GM13977 (cell line): ENCODE measurements at regions not wholly inside any gene's neighbourhood (a gene's known extent, or its start where the extent isn't known, plus 50 kb on each side); places are given as distances from the start of the nearest gene placed in this dataset.
A peak's percentile ranks its signal among the peaks of the same experiment; 100 is the strongest.

Experiments
- DNase-seq: peaks from one replicate; pipeline ENCODE4 v3.0.0; 2012; ENCODE audit warnings: low spot score
- in situ Hi-C: fragments of 300-500 bp; cut with MboI; formaldehyde crosslinking; loops from one replicate; pipeline ENCODE4 v1.12.0; 2022; ENCODE audit warnings: low sequenced_read_pairs, low pct_unique_long_range_greater_than_20kb, mixed read lengths, inconsistent platforms; ENCODE audit not compliant: unreplicated experiment
- TF ChIP-seq, protein P1 (sequence below): IDR thresholded peaks from 2 replicates; pipeline ENCODE4 v1.5.1; 2012; ENCODE audit warnings: mild to moderate bottlenecking, control low read depth; ENCODE audit not compliant: insufficient read depth; ENCODE audit errors: extremely low read depth, missing control alignments

DNA sequence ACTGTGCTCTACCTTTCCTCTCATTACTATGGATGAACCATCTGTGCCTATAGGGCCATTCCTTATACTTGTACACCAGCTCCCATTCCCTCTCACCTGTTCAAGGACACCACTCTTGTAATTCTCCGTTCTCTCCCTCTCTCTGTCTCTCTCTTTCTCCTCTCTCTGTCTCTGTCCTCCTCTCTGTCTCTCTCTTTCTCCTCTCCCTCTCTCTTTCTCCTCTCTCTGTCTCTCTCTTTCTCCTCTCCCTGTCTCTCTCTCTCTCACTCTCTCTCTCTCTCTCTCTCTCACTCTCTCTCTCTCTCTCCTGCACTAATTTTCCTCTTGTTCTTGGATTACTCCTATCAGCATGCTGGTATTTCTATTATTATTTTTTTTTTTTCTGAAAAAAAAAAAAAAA, 78.9 kb upstream of the RMDN2 start:
- in situ Hi-C loops, result no loop called here

DNA sequence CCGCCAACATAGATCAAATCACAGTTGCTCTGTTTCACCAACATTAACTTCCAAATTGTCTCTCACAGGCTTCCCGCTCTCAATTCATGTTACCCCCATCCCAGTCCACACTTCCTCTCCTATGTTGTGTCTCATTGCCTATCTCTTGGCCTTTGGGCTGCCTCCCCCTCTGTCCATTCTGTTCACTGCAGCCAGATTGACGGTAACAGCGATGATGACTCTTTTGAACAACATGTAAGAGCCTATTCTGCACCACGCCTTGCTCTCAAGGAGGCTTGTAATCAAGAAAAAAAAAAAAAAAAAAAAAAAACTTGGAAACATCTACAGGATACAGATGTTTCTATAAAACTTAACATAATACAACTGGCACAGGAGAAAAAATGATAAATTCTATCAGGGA, 77.3 kb upstream of the RMDN2 start:
- TF ChIP-seq, protein P1, sequence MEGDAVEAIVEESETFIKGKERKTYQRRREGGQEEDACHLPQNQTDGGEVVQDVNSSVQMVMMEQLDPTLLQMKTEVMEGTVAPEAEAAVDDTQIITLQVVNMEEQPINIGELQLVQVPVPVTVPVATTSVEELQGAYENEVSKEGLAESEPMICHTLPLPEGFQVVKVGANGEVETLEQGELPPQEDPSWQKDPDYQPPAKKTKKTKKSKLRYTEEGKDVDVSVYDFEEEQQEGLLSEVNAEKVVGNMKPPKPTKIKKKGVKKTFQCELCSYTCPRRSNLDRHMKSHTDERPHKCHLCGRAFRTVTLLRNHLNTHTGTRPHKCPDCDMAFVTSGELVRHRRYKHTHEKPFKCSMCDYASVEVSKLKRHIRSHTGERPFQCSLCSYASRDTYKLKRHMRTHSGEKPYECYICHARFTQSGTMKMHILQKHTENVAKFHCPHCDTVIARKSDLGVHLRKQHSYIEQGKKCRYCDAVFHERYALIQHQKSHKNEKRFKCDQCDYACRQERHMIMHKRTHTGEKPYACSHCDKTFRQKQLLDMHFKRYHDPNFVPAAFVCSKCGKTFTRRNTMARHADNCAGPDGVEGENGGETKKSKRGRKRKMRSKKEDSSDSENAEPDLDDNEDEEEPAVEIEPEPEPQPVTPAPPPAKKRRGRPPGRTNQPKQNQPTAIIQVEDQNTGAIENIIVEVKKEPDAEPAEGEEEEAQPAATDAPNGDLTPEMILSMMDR, result no peak
- in situ Hi-C loops, result no loop called here
- no peak for DNase-seq

More for the DNA sequence above, 78.9 kb upstream of the RMDN2 start:
- DNase-seq, result no peak
- TF ChIP-seq, protein P1, result no peak

DNA sequence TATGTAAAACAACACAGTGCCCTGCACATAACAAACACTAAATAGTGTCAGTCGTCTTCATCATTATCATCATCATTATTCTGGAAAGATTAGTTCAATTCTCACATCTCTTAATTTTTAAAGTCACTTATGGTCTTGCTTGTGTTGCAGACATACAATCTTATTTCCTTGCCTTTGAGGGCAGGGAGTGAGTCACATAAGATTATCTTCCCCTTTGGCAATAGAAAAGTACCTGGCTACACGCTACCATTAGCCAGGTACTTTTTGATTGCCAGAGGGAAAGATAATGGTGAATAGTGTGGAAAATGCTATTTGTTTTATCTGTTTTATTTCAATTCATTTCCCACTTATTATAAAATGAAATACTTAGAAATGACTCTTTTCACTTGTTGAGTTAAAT, 76.6 kb upstream of the RMDN2 start:
- DNase-seq, result no peak
- TF ChIP-seq, protein P1, result no peak
- in situ Hi-C loops, result no loop called here

DNA sequence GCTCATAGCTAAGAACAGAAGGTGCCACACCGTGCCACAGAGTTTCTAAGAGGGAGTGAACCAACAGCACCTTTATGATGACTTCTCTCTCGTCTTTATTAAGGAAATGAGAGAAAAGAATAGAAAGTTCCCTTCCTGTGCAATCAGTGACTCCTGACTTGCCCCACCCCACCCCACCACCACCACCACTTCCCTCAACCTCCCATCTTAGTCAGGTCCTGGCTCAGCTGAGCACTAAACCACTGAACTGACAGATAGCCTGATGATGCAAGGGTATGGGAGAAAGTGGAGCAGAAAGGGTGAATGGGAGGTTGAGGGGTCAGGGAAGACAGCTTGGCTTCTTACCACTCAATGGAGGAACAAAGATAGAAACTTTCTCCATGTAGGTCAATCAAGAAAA, 75.2 kb upstream of the RMDN2 start:
- no peak for DNase-seq
- TF ChIP-seq, protein P1, result no peak
- in situ Hi-C loops, result no loop called here

DNA sequence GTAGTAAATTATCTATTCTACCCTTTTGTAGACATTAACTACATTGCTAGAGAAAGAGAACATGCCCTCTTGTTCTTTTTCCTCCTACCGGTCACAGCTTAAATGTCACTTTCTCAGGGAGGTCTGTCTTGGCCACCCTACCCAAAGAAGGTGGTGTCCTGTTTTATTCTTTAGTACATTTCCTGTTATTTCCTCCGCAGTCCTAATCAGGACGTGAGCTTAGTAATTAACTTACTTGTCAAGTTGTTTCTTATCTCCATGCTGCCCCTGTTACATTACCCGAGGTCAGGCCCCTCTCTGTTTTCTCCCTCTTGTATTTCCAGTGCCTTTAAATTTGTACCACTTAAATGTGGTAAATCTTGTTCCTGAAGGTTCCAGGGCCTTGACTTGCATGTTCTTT, 73.7 kb upstream of the RMDN2 start:
- in situ Hi-C loops, result no loop called here
- TF ChIP-seq, protein P1, result no peak
- DNase-seq, result no peak

DNA sequence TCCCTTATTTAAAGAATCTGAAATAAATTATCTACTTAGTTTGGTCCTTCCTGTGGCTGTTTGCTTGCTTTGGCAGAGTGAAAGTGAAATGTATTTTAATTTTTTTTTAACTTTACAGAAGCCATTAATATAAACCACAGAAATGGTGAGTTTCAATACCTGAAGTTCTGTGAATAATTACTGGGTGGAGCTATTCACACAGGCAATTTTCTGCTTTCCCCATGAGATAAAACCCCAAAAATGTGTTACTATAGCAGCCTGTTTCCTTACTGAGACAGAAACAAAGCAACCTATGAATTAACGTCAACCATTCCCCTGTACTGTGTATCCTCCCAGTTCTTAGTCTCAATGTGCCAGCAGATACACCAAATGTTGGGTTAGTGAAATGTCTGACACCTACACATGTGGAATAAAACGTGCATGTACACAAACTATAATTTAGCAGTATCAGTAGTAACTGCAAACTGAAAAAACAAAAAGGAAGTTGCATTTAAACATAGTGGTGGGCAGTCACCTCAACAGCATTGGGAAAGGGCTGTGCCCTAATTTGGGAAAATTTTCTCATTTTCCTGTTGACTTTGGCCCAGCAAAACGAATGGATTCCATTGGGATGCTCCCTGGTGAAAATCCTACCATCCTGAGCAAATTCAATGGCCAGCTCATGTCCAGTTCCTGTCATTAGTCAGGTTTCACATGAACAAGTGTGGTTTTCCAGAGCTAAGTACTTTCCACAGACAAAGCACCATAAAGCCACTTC, 73.1 kb upstream of the RMDN2 start:
- TF ChIP-seq, protein P1, result no peak
- in situ Hi-C loops, result no loop called here
- peak; percentile 69 for DNase-seq

DNA sequence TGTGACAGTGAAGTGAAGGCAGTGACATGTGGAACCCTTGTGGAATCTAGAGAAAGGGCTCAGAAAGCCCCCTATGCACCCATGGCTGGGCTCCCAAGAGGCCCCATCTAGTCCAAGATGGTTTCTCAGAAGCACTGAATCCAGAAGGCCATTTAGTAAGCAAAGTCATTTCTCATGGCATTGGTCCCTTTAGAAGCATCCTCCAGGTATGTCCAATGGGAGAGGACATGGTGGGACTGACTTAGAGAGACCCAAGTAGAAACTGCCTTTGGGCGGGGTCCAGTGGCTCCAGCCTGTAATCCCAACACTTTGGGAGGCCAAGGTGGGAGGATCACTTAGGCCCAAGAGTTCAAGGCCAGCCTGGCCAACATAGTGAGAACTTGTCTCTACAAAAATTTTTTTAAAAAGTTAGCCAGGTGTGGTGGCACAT, 72.5 kb upstream of the RMDN2 start:
- TF ChIP-seq, protein P1, result no peak
- DNase-seq, result no peak
- in situ Hi-C loops, result no loop called here
